AG10803 (cell line): ENCODE measurements at regions not wholly inside any gene's neighbourhood (a gene's known extent, or its start where the extent isn't known, plus 50 kb on each side); places are given as distances from the start of the nearest gene placed in this dataset.
"Not testable (repeated sequence)": the region's sequence is repeated elsewhere in the genome, so short reads cannot be mapped to it uniquely, and the experiment has no call there.

Experiments used
- DNase-seq: peaks from one replicate; pipeline ENCODE4 v3.0.0; 2010; ENCODE audit warnings: low read depth
- H3K4me3 ChIP-seq: 2 replicates; pipeline ENCODE4 v1.5.1; 2011; ENCODE audit warnings: mild to moderate bottlenecking, low read length, control low read depth
- TF ChIP-seq, protein P1 (sequence below): conservative IDR thresholded peaks from 2 replicates; pipeline ENCODE4 v1.5.1; 2011; ENCODE audit warnings: mild to moderate bottlenecking, low read length, control low read depth, inconsistent platforms

DNA sequence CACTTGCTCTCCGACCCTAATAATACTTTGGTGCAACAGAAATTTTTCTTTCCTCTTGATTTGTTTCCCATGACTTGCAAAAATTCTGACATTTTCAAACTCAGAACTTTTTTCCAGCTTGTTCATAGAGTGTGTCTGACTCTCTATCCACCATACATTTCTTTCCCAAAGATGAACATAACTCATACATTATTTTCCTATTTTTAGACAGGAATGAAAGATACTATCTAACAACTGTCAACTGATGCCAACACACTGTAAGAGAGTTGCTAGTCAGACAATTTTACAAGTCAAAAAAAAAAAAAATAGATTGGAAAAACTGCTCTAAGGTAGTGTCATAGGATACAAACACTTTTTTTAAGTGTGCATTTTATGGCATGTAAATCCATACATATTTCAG, 1001.0 kb upstream of the WWC1 start:
- DNase-seq: no peak
- TF ChIP-seq, protein P1, sequence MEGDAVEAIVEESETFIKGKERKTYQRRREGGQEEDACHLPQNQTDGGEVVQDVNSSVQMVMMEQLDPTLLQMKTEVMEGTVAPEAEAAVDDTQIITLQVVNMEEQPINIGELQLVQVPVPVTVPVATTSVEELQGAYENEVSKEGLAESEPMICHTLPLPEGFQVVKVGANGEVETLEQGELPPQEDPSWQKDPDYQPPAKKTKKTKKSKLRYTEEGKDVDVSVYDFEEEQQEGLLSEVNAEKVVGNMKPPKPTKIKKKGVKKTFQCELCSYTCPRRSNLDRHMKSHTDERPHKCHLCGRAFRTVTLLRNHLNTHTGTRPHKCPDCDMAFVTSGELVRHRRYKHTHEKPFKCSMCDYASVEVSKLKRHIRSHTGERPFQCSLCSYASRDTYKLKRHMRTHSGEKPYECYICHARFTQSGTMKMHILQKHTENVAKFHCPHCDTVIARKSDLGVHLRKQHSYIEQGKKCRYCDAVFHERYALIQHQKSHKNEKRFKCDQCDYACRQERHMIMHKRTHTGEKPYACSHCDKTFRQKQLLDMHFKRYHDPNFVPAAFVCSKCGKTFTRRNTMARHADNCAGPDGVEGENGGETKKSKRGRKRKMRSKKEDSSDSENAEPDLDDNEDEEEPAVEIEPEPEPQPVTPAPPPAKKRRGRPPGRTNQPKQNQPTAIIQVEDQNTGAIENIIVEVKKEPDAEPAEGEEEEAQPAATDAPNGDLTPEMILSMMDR: no peak
- H3K4me3 ChIP-seq: no peak overlapping the region

DNA sequence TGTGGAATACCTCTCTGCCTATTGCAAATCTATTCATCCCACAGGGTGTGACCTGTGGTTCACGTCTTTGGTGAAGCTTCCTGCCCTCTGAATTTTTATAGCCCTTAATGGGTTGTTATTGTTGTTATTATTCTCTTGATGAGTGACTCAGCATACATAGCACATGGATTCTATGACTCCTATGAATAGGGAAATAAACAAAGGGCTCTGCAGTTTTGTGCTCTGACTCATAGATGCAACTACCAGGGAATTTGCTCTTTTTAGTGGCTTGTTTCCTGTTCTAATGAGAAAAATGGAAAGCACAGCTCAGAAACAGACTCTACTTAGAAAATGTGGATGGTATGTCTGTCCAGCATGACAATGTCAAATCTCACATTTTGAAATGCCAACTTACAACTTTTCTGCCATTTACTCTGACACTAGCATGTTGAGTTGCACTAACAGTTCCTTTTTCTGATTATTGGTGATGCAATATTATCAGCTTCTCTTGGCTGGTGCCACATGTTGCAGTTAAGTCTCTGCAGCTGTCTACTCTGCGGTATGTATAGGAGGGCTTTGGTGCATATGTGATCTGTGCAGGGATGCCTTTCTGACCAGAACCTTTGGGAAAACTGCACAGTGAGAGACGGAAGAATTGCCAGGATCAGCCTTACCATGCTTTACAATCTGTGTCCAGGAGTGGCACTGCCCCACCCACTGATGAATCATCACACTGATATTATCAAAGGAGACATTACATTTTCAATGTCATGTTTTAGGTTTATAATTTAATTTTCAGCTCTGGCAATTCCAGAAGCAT, 996.4 kb upstream of the WWC1 start:
- TF ChIP-seq, protein P1: no peak
- no peak overlapping the region for H3K4me3 ChIP-seq
- DNase-seq: peak; percentile 90

DNA sequence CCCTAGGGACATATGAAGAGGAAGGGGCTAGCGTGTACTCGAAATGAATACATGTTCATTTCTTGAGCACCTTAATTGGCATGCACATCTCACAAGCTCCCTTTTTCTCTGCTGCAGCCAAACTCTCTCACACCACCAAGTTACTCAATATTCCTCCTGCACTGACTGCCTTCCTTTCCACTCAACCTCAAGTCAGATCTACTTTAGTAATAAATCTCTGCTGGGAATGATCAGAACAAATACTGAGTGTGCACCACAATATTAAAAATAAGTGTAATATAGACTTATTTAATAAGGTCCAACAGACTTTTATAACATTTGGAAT, 995.8 kb upstream of the WWC1 start:
- H3K4me3 ChIP-seq: no peak overlapping the region
- peak; percentile 8 for DNase-seq
- TF ChIP-seq, protein P1: no peak

DNA sequence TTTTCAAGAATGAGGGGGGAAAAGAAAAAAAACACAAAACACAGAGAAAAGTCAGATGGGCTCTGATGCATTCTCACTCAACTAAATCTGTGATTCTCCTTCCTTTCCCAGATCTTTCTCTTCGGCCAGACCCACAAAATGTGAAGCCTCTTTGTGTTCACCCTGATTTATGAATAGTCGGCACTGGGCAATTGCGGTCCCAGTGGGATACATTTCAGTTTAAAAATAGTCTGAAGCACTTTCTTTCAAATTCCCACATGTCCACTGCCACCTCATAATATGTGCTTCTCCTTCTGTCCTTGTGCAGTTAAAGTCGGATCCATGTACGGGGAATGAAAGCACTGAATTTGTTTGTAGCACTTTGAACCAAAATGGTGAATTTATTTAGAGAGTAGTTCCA, 995.4 kb upstream of the WWC1 start:
- TF ChIP-seq, protein P1: no peak

DNA sequence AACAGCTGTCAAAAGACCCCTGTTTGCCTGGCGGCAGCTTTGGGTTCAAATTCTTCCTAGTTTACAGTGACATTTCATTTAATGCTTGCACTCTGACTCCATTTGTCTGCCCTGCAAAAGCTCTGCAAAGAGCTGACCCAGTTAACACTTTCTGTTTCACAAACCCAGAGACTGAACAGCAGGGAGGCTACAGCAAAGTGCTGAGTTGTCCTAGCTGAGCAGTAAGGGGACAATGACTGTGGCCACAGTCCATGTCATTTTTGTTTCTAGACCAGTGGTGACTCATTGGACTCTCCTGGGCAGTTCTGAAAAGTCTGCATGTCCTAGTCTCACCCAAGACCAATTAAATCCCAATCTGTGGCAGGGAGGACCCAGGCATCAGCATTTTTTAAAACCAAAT, 994.8 kb upstream of the WWC1 start:
- no peak overlapping the region for H3K4me3 ChIP-seq
- DNase-seq: no peak
- TF ChIP-seq, protein P1: no peak

More for the DNA sequence above, 995.4 kb upstream of the WWC1 start:
- no peak for DNase-seq
- H3K4me3 ChIP-seq: no peak overlapping the region

DNA sequence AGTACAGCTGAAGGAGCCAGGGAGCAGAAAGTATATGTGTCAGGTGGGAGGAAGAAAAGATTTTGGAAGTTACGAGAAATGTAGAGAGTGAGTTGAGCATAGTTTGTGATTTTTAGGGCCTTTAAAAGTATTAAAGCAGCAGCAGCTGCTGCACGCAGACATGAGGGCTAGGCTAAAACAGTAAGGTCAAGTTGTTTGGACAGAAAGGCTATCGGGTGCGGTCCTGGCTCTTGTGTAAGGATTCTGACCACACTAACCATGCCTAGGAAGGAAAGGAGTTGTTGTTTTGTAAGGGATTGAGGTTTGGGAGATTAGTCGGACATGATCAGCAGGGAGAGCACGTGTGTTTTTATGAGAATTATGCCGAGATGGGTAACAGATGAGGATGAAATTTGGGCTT, 991.6 kb upstream of the WWC1 start:
- DNase-seq, H3K4me3 ChIP-seq: not testable (repeated sequence)

DNA sequence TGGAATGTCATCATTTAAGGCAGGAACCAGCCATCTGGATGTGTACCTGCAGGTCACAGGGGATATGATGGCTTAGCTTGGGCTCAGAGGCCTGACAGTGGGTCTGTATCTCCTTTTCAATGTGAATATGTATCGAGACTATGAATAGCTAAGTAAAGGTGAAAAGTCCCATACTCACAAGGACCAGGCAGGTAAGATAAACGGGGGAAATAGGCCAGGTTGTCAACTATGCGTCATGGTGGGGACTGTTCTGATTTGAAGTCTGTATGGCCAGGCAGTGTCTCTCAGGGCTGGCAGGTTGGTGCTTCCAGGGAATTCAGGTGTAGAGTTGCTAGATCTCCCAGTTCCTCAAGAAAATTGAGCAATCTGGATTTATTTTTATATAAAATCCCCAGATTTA, 987.9 kb upstream of the WWC1 start:
- TF ChIP-seq, protein P1: no peak
- no peak overlapping the region for H3K4me3 ChIP-seq
- no peak for DNase-seq
